ENCODE measurements at regions not wholly inside any gene's neighbourhood (a gene's known extent, or its start where the extent isn't known, plus 50 kb on each side); places are given as distances from the start of the nearest gene placed in this dataset.

- ChIA-PET CTCF (interaction anchor here (0.9 to 1.4 kb wide), 3 partner anchors 13 to 87 kb away, joined by 3 to 4 read pairs (median 4); no protein-coding TSS in a partner anchor), POLR2A (no interaction called here)
- Mint-ChIP-seq H3K27me3 (ENCODE audit: low read depth) (no peaks in the 10 kb centered on the region), H3K4me1 (no peaks in the 10 kb centered on the region), H3K36me3 (no peaks in the 10 kb centered on the region), H3K27ac (no peak overlapping the region), H3K4me3 (no peak overlapping the region), H3K9me3 (no peaks in the 10 kb centered on the region)
- ATAC-seq (no peak), DNase-seq (ENCODE audit: low spot score) (no peak)
- TF ChIP-seq, protein P1, sequence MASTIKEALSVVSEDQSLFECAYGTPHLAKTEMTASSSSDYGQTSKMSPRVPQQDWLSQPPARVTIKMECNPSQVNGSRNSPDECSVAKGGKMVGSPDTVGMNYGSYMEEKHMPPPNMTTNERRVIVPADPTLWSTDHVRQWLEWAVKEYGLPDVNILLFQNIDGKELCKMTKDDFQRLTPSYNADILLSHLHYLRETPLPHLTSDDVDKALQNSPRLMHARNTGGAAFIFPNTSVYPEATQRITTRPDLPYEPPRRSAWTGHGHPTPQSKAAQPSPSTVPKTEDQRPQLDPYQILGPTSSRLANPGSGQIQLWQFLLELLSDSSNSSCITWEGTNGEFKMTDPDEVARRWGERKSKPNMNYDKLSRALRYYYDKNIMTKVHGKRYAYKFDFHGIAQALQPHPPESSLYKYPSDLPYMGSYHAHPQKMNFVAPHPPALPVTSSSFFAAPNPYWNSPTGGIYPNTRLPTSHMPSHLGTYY (CRISPR knock-in tag; IDR thresholded peaks at IDR 0.05), result no peak
- TF ChIP-seq SP1 (CRISPR knock-in tag; conservative IDR thresholded peaks at IDR 0.05) (no peak), CDX4 (CRISPR knock-in tag; IDR thresholded peaks at IDR 0.05; ENCODE audit: borderline replicate concordance) (no peak), KAT7 (CRISPR knock-in tag; IDR thresholded peaks at IDR 0.05; ENCODE audit: borderline replicate concordance) (no peak), EMX1 (CRISPR knock-in tag; IDR thresholded peaks at IDR 0.05) (no peak), ZNF281 (CRISPR knock-in tag; IDR thresholded peaks at IDR 0.05) (no peak), ETV6 (CRISPR knock-in tag; IDR thresholded peaks at IDR 0.05) (no peak), HMGA2 (CRISPR knock-in tag; IDR thresholded peaks at IDR 0.05) (no peak), JAZF1 (CRISPR knock-in tag; IDR thresholded peaks at IDR 0.05) (no peak), MAX (CRISPR knock-in tag; IDR thresholded peaks at IDR 0.05) (no peak), ESRRA (CRISPR knock-in tag; IDR thresholded peaks at IDR 0.05; ENCODE audit: borderline replicate concordance) (no peak), TEAD1 (CRISPR knock-in tag; IDR thresholded peaks at IDR 0.05) (no peak), MYBL2 (CRISPR knock-in tag; IDR thresholded peaks at IDR 0.05) (no peak), NFYB (CRISPR knock-in tag; conservative IDR thresholded peaks at IDR 0.05; ENCODE audit: low read depth) (no peak), NR2C2 (CRISPR knock-in tag; IDR thresholded peaks at IDR 0.05) (no peak), FOXP1 (CRISPR knock-in tag; IDR thresholded peaks at IDR 0.05; ENCODE audit: borderline replicate concordance) (no peak)
- TF ChIP-seq, protein P2, sequence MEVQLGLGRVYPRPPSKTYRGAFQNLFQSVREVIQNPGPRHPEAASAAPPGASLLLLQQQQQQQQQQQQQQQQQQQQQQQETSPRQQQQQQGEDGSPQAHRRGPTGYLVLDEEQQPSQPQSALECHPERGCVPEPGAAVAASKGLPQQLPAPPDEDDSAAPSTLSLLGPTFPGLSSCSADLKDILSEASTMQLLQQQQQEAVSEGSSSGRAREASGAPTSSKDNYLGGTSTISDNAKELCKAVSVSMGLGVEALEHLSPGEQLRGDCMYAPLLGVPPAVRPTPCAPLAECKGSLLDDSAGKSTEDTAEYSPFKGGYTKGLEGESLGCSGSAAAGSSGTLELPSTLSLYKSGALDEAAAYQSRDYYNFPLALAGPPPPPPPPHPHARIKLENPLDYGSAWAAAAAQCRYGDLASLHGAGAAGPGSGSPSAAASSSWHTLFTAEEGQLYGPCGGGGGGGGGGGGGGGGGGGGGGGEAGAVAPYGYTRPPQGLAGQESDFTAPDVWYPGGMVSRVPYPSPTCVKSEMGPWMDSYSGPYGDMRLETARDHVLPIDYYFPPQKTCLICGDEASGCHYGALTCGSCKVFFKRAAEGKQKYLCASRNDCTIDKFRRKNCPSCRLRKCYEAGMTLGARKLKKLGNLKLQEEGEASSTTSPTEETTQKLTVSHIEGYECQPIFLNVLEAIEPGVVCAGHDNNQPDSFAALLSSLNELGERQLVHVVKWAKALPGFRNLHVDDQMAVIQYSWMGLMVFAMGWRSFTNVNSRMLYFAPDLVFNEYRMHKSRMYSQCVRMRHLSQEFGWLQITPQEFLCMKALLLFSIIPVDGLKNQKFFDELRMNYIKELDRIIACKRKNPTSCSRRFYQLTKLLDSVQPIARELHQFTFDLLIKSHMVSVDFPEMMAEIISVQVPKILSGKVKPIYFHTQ (CRISPR knock-in tag; IDR thresholded peaks at IDR 0.05), result no peak
- TF ChIP-seq, protein P3, sequence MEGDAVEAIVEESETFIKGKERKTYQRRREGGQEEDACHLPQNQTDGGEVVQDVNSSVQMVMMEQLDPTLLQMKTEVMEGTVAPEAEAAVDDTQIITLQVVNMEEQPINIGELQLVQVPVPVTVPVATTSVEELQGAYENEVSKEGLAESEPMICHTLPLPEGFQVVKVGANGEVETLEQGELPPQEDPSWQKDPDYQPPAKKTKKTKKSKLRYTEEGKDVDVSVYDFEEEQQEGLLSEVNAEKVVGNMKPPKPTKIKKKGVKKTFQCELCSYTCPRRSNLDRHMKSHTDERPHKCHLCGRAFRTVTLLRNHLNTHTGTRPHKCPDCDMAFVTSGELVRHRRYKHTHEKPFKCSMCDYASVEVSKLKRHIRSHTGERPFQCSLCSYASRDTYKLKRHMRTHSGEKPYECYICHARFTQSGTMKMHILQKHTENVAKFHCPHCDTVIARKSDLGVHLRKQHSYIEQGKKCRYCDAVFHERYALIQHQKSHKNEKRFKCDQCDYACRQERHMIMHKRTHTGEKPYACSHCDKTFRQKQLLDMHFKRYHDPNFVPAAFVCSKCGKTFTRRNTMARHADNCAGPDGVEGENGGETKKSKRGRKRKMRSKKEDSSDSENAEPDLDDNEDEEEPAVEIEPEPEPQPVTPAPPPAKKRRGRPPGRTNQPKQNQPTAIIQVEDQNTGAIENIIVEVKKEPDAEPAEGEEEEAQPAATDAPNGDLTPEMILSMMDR (IDR thresholded peaks at IDR 0.05), result no peak
Observed at GRCh38 chr1:90474731-90475130, 242.4 kb downstream of the BARHL2 start.

Measured in WTC11 (cell line).